ENCODE measurements at regions not wholly inside any gene's neighbourhood (a gene's known extent, or its start where the extent isn't known, plus 50 kb on each side); places are given as distances from the start of the nearest gene placed in this dataset.
"Not testable (repeated sequence)": the region's sequence is repeated elsewhere in the genome, so short reads cannot be mapped to it uniquely, and the experiment has no call there.

- ATAC-seq (ENCODE audit: poor library complexity) = no peak
- intact Hi-C loops (cut with DNase I) = no loop called here
- DNase-seq = no peak
Observed at GRCh38 chr10:133021963-133022775, 65.6 kb upstream of the ADGRA1 start.

- DNase-seq = no peak
- ATAC-seq (ENCODE audit: poor library complexity) = no peak
- intact Hi-C loops (cut with DNase I) = no loop called here
Observed at GRCh38 chr10:133021116-133021962, 66.4 kb upstream of the ADGRA1 start.

- intact Hi-C loops (cut with DNase I) = no loop called here
- no peak for DNase-seq
- ATAC-seq (ENCODE audit: poor library complexity) = no peak
Observed at GRCh38 chr10:133020193-133020817, 67.4 kb upstream of the ADGRA1 start.

GRCh38 chr10:133019651-133020050, 68.1 kb upstream of the ADGRA1 start:
- DNase-seq (no peak), ATAC-seq (ENCODE audit: poor library complexity) (no peak)
- intact Hi-C loops (cut with DNase I) = no loop called here

- no peak for ATAC-seq (ENCODE audit: poor library complexity)
- intact Hi-C loops (cut with DNase I) = no loop called here
- no peak for DNase-seq
Observed at GRCh38 chr10:133019191-133019590, 68.5 kb upstream of the ADGRA1 start.

- intact Hi-C loops (cut with DNase I) = no loop called here
Observed at GRCh38 chr10:133018491-133018890, 69.2 kb upstream of the ADGRA1 start.

GRCh38 chr10:133017203-133017601, 70.5 kb upstream of the ADGRA1 start:
- DNase-seq = no peak

More at GRCh38 chr10:133018491-133018890, 69.2 kb upstream of the ADGRA1 start:
- ATAC-seq (ENCODE audit: poor library complexity) (no peak), DNase-seq (no peak)

GRCh38 chr10:133016493-133017202, 71.1 kb upstream of the ADGRA1 start:
- intact Hi-C loops (cut with DNase I) = no loop called here
- ATAC-seq (ENCODE audit: poor library complexity) (no peak), DNase-seq (no peak)

More at GRCh38 chr10:133017203-133017601, 70.5 kb upstream of the ADGRA1 start:
- ATAC-seq (ENCODE audit: poor library complexity) = no peak
- intact Hi-C loops (cut with DNase I) = no loop called here

GRCh38 chr10:133015816-133016462, 71.8 kb upstream of the ADGRA1 start:
- intact Hi-C loops (cut with DNase I) = no loop called here
- ATAC-seq (ENCODE audit: poor library complexity) (no peak), DNase-seq (no peak)

- DNase-seq = no peak
- ATAC-seq (ENCODE audit: poor library complexity) = no peak
- intact Hi-C loops (cut with DNase I) = no loop called here
Observed at GRCh38 chr10:133015321-133015720, 72.4 kb upstream of the ADGRA1 start.

- intact Hi-C loops (cut with DNase I) = no loop called here
- DNase-seq (no peak), ATAC-seq (ENCODE audit: poor library complexity) (no peak)
Observed at GRCh38 chr10:133014416-133015210, 72.2 kb upstream of the CFAP46 start.

GRCh38 chr10:133013463-133013862, 71.1 kb upstream of the CFAP46 start:
- ATAC-seq (ENCODE audit: poor library complexity) (peak; percentile 53), DNase-seq (peak; percentile 74)
- intact Hi-C loops (cut with DNase I) = no loop called here

- DNase-seq (peak; percentile 73), ATAC-seq (ENCODE audit: poor library complexity) (no peak)
- intact Hi-C loops (cut with DNase I) = no loop called here
Observed at GRCh38 chr10:133012573-133013359, 70.4 kb upstream of the CFAP46 start.

GRCh38 chr10:133011882-133012281, 69.5 kb upstream of the CFAP46 start:
- no peak for DNase-seq
- ATAC-seq (ENCODE audit: poor library complexity) = no peak
- intact Hi-C loops (cut with DNase I) = no loop called here

GRCh38 chr10:133011393-133011792, 69.0 kb upstream of the CFAP46 start:
- ATAC-seq (ENCODE audit: poor library complexity); intact Hi-C loops (cut with DNase I); DNase-seq: not testable (repeated sequence)

- intact Hi-C loops (cut with DNase I); DNase-seq; ATAC-seq (ENCODE audit: poor library complexity): not testable (repeated sequence)
Observed at GRCh38 chr10:133010843-133011179, 68.4 kb upstream of the CFAP46 start.

Measured in Right ventricle myocardium superior (tissue), 1 donor.